ENCODE measurements at regions not wholly inside any gene's neighbourhood (a gene's known extent, or its start where the extent isn't known, plus 50 kb on each side); places are given as distances from the start of the nearest gene placed in this dataset.

- 100% methylated on average over 1 of the region's 7 CpGs for WGBS (ENCODE audit: insufficient coverage)
- Histone ChIP-seq H4K20me1 (ENCODE audit: control insufficient read depth, insufficient read depth, low read length, poor library complexity, severe bottlenecking) (no peaks in the 10 kb centered on the region), H3K4me3 (ENCODE audit: control extremely low read depth in 1 of 5, extremely low read depth in 1 of 5, insufficient read depth in 1 of 5, low read depth in 2 of 5, low read length in 4 of 5) (no peak overlapping the region), H3K4me2 (replicated peaks; ENCODE audit: low read depth, low read length, poor library complexity, severe bottlenecking) (no peak overlapping the region), H2AFZ (ENCODE audit: insufficient read depth, low read depth, low read length, poor library complexity, severe bottlenecking) (no peak overlapping the region), H3K27me3 (replicated peaks in 1 of 4; ENCODE audit: control extremely low read depth in 1 of 4, control insufficient read depth in 3 of 4, insufficient read depth in 4 of 4, low read length in 3 of 4) (no peaks in the 10 kb centered on the region), H3K9me3 (ENCODE audit: control extremely low read depth in 1 of 3, control insufficient read depth in 2 of 3, insufficient read depth in 1 of 3, low read length in 2 of 3) (peaks cover 0 to 11% (median 7%) of the 10 kb centered on the region in 3 donors), H3K9ac (ENCODE audit: low read length) (no peak overlapping the region), H3K27ac (ENCODE audit: low read length in 2 of 2) (no peak overlapping the region), H3K4me1 (ENCODE audit: control insufficient read depth in 2 of 2, insufficient read depth in 2 of 2, low read length in 2 of 2) (no peaks in the 10 kb centered on the region), H3K79me2 (ENCODE audit: control insufficient read depth, insufficient read depth, low read length) (no peaks in the 10 kb centered on the region), H3K36me3 (replicated peaks in 1 of 2; ENCODE audit: control extremely low read depth in 1 of 2, control insufficient read depth in 1 of 2, extremely low read depth in 1 of 2, insufficient read depth in 2 of 2, low read length in 1 of 2) (no peaks in the 10 kb centered on the region)
- no peaks in the 10 kb centered on the region for H3K4me1 Mint-ChIP-seq
- no peak for ATAC-seq (ENCODE audit: low read depth)
- H3K4me3 Mint-ChIP-seq = no peak overlapping the region
- intact Hi-C loops (cut with micrococcal nuclease) = no loop called here
- no peak overlapping the region for H3K27ac Mint-ChIP-seq
- peaks cover 13% of the 10 kb centered on the region for H3K9me3 Mint-ChIP-seq (ENCODE audit: insufficient read depth)
- ChIA-PET POLR2A (no interaction called here), CTCF (no interaction called here)
- H3K27me3 Mint-ChIP-seq = peaks cover 5% of the 10 kb centered on the region
- TF ChIP-seq EZH2 (IDR thresholded peaks at IDR 0.05; ENCODE audit: borderline replicate concordance, insufficient read depth, low read depth, low read length, poor library complexity, severe bottlenecking) = no peak
- no peak for TF ChIP-seq CTCF (IDR thresholded peaks at IDR 0.05)
- no peak for DNase-seq
Measured at GRCh38 chr13:97798171-97798821, 155.2 kb upstream of the IPO5 start.

DNA sequence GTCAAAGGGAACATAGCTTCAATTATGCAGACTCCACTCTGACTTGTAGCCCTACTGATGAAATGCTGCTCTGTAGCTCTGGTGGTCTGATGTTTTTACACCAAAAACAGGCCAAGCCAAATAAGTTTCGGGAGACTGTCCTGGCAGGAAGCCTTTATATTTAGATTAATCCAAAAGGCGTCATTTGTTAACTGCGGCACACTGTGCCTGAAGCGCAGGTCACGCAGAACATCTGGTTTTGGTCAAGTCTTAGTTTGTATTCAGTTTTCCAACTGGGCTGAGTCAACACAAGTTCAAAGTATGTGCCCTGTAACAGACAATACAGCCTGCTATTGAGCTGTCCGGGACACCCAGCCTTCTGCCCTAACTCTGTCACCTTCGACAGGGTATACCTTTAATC is 154.6 kb upstream of the IPO5 start:
- CTCF ChIA-PET = no interaction called here

More for the DNA sequence above, 154.6 kb upstream of the IPO5 start:
- Histone ChIP-seq H3K36me3 (replicated peaks in 1 of 2; ENCODE audit: control extremely low read depth in 1 of 2, control insufficient read depth in 1 of 2, extremely low read depth in 1 of 2, insufficient read depth in 2 of 2, low read length in 1 of 2) (no peaks in the 10 kb centered on the region), H3K9ac (ENCODE audit: low read length) (no peak overlapping the region), H3K27ac (ENCODE audit: low read length in 2 of 2) (no peak overlapping the region), H2AFZ (ENCODE audit: insufficient read depth, low read depth, low read length, poor library complexity, severe bottlenecking) (no peak overlapping the region), H3K4me2 (replicated peaks; ENCODE audit: low read depth, low read length, poor library complexity, severe bottlenecking) (no peak overlapping the region), H3K4me1 (ENCODE audit: control insufficient read depth in 2 of 2, insufficient read depth in 2 of 2, low read length in 2 of 2) (no peaks in the 10 kb centered on the region), H3K9me3 (ENCODE audit: control extremely low read depth in 1 of 3, control insufficient read depth in 2 of 3, insufficient read depth in 1 of 3, low read length in 2 of 3) (peaks cover 0 to 9% (median 4%) of the 10 kb centered on the region in 3 donors), H3K27me3 (replicated peaks in 1 of 4; ENCODE audit: control extremely low read depth in 1 of 4, control insufficient read depth in 3 of 4, insufficient read depth in 4 of 4, low read length in 3 of 4) (no peaks in the 10 kb centered on the region), H4K20me1 (ENCODE audit: control insufficient read depth, insufficient read depth, low read length, poor library complexity, severe bottlenecking) (no peaks in the 10 kb centered on the region), H3K4me3 (ENCODE audit: control extremely low read depth in 1 of 5, extremely low read depth in 1 of 5, insufficient read depth in 1 of 5, low read depth in 2 of 5, low read length in 4 of 5) (no peak overlapping the region), H3K79me2 (ENCODE audit: control insufficient read depth, insufficient read depth, low read length) (no peaks in the 10 kb centered on the region)
- TF ChIP-seq EZH2 (IDR thresholded peaks at IDR 0.05; ENCODE audit: borderline replicate concordance, insufficient read depth, low read depth, low read length, poor library complexity, severe bottlenecking) = no peak
- no peak for TF ChIP-seq CTCF (IDR thresholded peaks at IDR 0.05)
- Mint-ChIP-seq H3K4me1 (no peaks in the 10 kb centered on the region), H3K27ac (no peak overlapping the region), H3K9me3 (ENCODE audit: insufficient read depth) (peaks cover 13% of the 10 kb centered on the region), H3K27me3 (peaks cover 9% of the 10 kb centered on the region), H3K4me3 (no peak overlapping the region)
- intact Hi-C loops (cut with micrococcal nuclease) = no loop called here
- POLR2A ChIA-PET = no interaction called here
- no peak for ATAC-seq (ENCODE audit: low read depth)
- WGBS (ENCODE audit: insufficient coverage) = 97% methylated on average over 6 of the region's 7 CpGs
- DNase-seq = no peak

All from B cell (primary cell).